Peyer's patch (tissue), 4 donors: ENCODE measurements at regions not wholly inside any gene's neighbourhood (a gene's known extent, or its start where the extent isn't known, plus 50 kb on each side); places are given as distances from the start of the nearest gene placed in this dataset.

ENCODE experiments used
- CTCF ChIP-seq, 6 experiments: fragments of 450-650 bp in 4 of 6; fragments of 200-600 bp in 2 of 6; sonication (generic) in 1 of 6; IDR thresholded peaks; one replicate each; pipeline ENCODE4 v1.5.1; 2017 to 2019; ENCODE audit warnings: antibody characterized with exemption in 6 of 6, mild to moderate bottlenecking in 3 of 6, moderate library complexity in 1 of 6
- POLR2A ChIP-seq, 2 donors: fragments of 450-650 bp; IDR thresholded peaks; one replicate each; pipeline ENCODE4 v1.5.1; 2017; ENCODE audit warnings: antibody characterized with exemption in 2 of 2, mild to moderate bottlenecking in 2 of 2, moderate library complexity in 2 of 2

GRCh38 chr14:61911574-61911973, 149.4 kb downstream of the SNAPC1 start:
- TF ChIP-seq POLR2A (IDR thresholded peaks at IDR 0.05) (no peak), CTCF (IDR thresholded peaks at IDR 0.05) (no peak)
